IPS-18c (cell line): ENCODE measurements at regions not wholly inside any gene's neighbourhood (a gene's known extent, or its start where the extent isn't known, plus 50 kb on each side); places are given as distances from the start of the nearest gene placed in this dataset.
"Not testable (repeated sequence)": the region's sequence is repeated elsewhere in the genome, so short reads cannot be mapped to it uniquely, and the experiment has no call there.

ENCODE experiments used
- H3K4me3 ChIP-seq: 2 replicates; pipeline ENCODE4 v1.7.0; 2013; ENCODE audit warnings: low read depth, mild to moderate bottlenecking, low read length, moderate library complexity; ENCODE audit not compliant: insufficient read depth
- H3K9me3 ChIP-seq: one replicate; pipeline ENCODE4 v1.6.1; 2013; ENCODE audit warnings: mild to moderate bottlenecking, low read length, moderate library complexity; ENCODE audit not compliant: control insufficient read depth, insufficient read depth

- no peak overlapping the region for H3K4me3 ChIP-seq
- no peaks in the 10 kb centered on the region for H3K9me3 ChIP-seq
Measured at GRCh38 chr7:130956417-130957136, 222.6 kb upstream of the KLF14 start.

GRCh38 chr7:130957137-130957513 is 223.1 kb upstream of the KLF14 start:
- H3K4me3 ChIP-seq: no peak overlapping the region
- H3K9me3 ChIP-seq: no peaks in the 10 kb centered on the region

DNA sequence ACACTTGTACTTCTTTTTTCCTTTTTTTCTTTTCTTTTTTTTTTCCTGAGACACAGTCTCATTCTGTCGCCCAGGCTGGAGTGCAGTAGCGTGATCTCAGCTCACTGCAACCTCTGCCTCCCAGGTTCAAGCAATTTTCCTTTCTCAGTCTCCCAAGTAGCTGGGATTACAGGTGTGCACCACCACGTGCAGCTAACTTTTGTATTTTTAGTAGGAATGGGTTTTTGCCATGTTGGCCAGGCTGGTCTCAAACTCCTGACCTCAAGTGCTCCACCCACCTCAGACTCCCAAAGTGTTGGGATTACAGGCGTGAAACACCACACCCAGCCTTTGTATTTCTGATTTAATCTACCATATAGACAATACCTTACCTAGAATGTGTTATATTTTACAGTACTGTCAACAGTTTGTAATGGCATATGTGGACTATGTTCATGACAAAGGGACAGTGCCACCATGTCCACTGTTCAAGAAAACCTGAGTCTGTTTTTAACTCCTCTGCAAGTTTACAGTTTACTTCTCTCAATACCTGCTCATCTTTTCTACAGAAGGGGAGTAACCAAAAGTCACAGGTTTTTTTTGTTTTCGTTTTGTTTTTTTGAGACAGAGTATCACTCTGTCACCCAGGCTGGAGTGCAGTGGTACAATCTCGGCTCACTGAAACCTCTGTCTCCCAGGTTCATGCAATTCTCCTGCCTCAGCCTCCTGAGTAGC is 223.9 kb upstream of the KLF14 start:
- not testable (repeated sequence) for H3K9me3 ChIP-seq, H3K4me3 ChIP-seq

DNA sequence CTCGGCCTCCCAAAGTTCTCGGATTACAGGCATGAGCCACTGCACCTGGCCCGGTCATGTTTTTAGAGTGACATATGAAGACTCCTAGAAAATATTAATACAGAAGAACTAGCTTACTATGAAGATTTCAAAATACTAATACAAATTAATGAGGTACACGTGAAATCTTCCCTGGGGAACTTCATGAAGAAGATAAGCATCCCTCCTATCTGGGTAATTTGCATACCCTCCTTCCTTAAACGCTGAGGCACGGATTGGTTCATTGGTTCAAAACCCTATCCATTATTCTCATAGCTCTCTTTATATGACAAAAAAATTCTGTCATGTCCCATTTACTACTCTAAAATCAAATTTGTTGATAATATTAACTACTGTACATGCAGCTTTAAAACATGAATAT is 224.8 kb upstream of the KLF14 start:
- Histone ChIP-seq H3K9me3 (no peaks in the 10 kb centered on the region), H3K4me3 (no peak overlapping the region)

- H3K9me3 ChIP-seq: no peaks in the 10 kb centered on the region
- H3K4me3 ChIP-seq: no peak overlapping the region
Measured at GRCh38 chr7:130959743-130960207, 225.8 kb upstream of the KLF14 start.

- no peak overlapping the region for H3K4me3 ChIP-seq
- no peaks in the 10 kb centered on the region for H3K9me3 ChIP-seq
Measured at GRCh38 chr7:130960208-130960988, 226.4 kb upstream of the KLF14 start.

DNA sequence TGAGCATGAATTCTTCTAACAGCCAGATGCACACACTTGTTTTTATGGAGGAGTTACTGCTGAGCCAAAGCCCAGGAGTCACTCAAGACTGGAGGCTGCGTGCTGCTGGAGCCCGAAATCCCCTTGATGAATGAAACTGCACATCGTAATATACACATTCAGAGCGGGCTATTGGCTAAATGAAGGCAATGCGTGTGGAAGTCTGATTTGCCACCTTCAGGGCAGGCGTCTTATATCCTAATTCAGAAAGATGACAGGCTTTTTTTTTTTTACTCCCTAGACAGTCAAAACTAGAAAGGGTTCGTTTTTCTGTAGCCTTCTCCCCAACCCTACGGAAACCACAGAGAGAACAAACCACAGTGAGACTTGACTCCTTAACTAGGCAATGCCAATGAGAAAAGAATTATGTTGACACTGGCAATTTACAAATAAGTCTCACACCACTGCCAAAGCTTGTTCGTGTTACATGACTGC is 227.2 kb upstream of the KLF14 start:
- no peaks in the 10 kb centered on the region for H3K9me3 ChIP-seq
- no peak overlapping the region for H3K4me3 ChIP-seq

- Histone ChIP-seq H3K4me3 (no peak overlapping the region), H3K9me3 (no peaks in the 10 kb centered on the region)
Measured at GRCh38 chr7:130962109-130962508, 228.1 kb upstream of the KLF14 start.

DNA sequence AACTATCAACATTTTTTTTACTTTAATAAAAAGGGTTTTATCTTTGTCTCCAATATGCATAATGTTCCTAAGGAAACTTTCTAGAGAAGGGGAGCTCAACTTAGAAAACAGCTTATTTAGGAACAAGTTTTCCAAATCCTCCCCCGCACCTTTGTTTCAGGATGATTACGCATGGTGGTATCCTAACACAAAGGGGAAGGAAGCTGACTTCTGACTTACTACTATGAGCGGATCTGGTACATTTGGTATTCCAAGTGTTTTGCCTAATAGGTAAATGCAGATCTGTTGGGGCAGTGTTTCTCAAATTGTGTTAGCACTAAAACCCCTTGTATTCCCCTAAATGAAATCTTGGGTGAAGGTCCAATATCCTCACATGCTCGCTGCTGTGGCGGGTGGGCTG is 229.3 kb upstream of the KLF14 start:
- H3K9me3 ChIP-seq: no peaks in the 10 kb centered on the region
- no peak overlapping the region; the same call in 1 of the 2 replicates for H3K4me3 ChIP-seq

DNA sequence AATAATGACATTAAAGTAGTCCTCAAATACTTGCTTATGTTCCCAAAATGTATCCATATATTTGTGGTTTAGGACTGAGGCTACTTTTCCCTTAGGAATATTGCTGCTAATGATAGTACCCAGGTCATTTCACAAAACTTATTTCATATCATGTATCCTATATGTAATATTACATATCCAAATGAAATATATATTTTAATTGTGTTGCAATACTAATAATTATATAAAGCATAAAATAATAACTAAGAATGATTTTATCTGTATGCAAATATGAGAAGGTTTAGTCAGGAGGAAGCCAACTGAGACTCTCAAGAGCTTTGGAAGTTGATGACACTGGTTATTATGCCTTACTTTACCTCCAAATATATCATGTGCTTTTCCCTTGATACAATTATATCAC is 231.5 kb upstream of the KLF14 start:
- Histone ChIP-seq H3K4me3 (no peak overlapping the region), H3K9me3 (no peaks in the 10 kb centered on the region)

DNA sequence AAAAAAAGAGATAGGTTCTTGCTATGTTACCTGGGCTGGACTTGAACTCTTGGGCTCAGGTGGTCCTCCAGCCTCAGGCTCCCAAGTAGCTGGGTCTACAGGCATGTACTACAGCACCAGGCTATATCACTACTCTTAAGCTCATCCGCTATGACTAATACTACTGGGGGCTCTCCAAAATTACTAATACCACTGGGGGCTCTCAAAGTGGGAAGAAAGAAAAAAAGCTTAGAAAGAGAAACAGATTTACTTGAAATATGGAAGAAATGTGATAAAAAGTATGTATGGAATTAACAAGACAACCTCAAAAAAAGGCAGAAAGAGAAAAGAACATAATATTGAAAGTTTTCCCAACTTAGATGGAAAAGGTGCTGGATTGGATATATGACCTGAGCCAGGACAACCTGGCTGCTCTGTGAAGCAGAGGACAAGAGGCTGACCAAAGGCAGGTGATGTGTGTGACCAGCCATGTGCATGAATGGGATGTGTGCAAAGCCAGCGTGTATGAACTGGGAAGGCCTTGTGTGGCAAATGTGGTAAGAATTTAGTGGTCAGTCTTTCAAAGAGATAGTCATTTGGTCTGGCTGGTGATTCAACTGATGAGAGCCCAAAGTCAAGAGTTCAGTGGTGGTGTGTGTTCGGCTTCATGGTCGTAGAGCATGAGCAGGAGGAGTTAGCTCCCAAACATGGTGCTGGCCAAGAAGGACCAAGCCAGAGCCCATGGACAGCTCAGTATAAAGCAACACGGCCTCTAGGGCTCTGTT is 232.4 kb upstream of the KLF14 start:
- Histone ChIP-seq H3K4me3 (no peak overlapping the region), H3K9me3 (no peaks in the 10 kb centered on the region)

GRCh38 chr7:130970196-130970595 is 236.2 kb upstream of the KLF14 start:
- Histone ChIP-seq H3K4me3 (no peak overlapping the region), H3K9me3 (no peaks in the 10 kb centered on the region)

GRCh38 chr7:130970696-130971095 is 236.7 kb upstream of the KLF14 start:
- Histone ChIP-seq H3K9me3 (no peaks in the 10 kb centered on the region), H3K4me3 (no peak overlapping the region)

- Histone ChIP-seq H3K4me3 (no peak overlapping the region), H3K9me3 (no peaks in the 10 kb centered on the region)
Measured at GRCh38 chr7:130971297-130971696, 237.3 kb upstream of the KLF14 start.

- Histone ChIP-seq H3K9me3 (no peaks in the 10 kb centered on the region), H3K4me3 (no peak overlapping the region)
Measured at GRCh38 chr7:130972201-130972600, 238.2 kb upstream of the KLF14 start.

DNA sequence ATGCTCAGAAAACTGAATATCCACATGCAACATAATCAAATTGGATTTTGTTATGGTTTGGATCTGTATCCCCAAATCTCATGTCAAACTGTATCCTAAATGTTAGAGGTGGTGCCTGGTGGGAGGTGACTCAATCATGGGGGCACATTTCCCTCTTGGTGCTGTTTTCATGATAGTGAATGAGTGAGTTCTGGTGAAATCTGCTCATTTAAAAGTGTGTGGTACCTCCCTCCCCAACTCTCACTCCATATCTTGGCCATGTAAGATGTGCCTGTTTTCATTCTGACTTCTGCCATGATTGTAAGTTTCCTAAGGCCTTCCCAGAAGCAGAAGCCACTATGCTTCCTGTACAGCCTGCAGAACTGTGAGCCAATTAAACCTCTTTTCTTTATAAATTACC is 239.6 kb upstream of the KLF14 start:
- Histone ChIP-seq H3K4me3 (no peak overlapping the region), H3K9me3 (no peaks in the 10 kb centered on the region)

DNA sequence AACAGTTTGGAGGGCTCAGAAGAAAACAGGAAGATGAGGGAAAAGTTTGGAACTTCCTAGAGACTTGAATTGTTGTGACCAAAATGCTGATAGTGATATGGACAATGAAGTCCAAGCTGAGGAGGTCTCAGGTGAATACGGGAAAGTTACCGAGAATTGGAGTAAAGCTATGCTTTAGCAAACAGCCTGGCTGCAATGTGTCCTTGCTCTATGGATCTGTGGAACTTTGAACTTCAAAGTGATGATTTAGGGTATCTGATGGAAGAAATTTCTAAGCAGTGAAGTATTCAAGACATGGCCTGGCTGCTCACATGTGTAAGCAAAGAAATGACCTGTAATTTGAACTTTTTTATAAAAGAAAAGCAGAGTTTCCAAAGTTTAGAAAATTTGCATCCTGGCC is 240.2 kb upstream of the KLF14 start:
- Histone ChIP-seq H3K4me3 (no peak overlapping the region), H3K9me3 (no peaks in the 10 kb centered on the region)
